ENCODE measurements at regions not wholly inside any gene's neighbourhood (a gene's known extent, or its start where the extent isn't known, plus 50 kb on each side); places are given as distances from the start of the nearest gene placed in this dataset.

GRCh38 chr3:13710251-13710650 lies 161.3 kb downstream of the FBLN2 start:
- H3K36me3 ChIP-seq (ENCODE audit: insufficient read depth, low read length): no peaks in the 10 kb centered on the region
- no peak for TF ChIP-seq RAD21 (conservative IDR thresholded peaks at IDR 0.05)
- no peak for TF ChIP-seq SMC3 (conservative IDR thresholded peaks at IDR 0.05; ENCODE audit: poor library complexity)
- no peak for TF ChIP-seq EP300 (conservative IDR thresholded peaks at IDR 0.05; ENCODE audit: poor library complexity, severe bottlenecking)
- TF ChIP-seq MXI1 (conservative IDR thresholded peaks at IDR 0.05; ENCODE audit: poor library complexity, severe bottlenecking): no peak
- no peak for TF ChIP-seq TAF1 (IDR thresholded peaks at IDR 0.05; ENCODE audit: low read depth)
- TF ChIP-seq EZH2 (IDR thresholded peaks at IDR 0.05; ENCODE audit: borderline replicate concordance, insufficient read depth, low read length, poor library complexity, severe bottlenecking): no peak
- no peak for TF ChIP-seq CTCF (IDR thresholded peaks at IDR 0.05; ENCODE audit: poor library complexity, severe bottlenecking)
- TF ChIP-seq, protein P1, sequence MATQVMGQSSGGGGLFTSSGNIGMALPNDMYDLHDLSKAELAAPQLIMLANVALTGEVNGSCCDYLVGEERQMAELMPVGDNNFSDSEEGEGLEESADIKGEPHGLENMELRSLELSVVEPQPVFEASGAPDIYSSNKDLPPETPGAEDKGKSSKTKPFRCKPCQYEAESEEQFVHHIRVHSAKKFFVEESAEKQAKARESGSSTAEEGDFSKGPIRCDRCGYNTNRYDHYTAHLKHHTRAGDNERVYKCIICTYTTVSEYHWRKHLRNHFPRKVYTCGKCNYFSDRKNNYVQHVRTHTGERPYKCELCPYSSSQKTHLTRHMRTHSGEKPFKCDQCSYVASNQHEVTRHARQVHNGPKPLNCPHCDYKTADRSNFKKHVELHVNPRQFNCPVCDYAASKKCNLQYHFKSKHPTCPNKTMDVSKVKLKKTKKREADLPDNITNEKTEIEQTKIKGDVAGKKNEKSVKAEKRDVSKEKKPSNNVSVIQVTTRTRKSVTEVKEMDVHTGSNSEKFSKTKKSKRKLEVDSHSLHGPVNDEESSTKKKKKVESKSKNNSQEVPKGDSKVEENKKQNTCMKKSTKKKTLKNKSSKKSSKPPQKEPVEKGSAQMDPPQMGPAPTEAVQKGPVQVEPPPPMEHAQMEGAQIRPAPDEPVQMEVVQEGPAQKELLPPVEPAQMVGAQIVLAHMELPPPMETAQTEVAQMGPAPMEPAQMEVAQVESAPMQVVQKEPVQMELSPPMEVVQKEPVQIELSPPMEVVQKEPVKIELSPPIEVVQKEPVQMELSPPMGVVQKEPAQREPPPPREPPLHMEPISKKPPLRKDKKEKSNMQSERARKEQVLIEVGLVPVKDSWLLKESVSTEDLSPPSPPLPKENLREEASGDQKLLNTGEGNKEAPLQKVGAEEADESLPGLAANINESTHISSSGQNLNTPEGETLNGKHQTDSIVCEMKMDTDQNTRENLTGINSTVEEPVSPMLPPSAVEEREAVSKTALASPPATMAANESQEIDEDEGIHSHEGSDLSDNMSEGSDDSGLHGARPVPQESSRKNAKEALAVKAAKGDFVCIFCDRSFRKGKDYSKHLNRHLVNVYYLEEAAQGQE (IDR thresholded peaks at IDR 0.05; ENCODE audit: borderline replicate concordance): no peak
- no peaks in the 10 kb centered on the region for H3K27me3 ChIP-seq (ENCODE audit: insufficient read depth, low read depth, low read length)
- no peak overlapping the region for H3K9ac ChIP-seq (ENCODE audit: low read length)
- H3K9me3 ChIP-seq (ENCODE audit: low read length): no peaks in the 10 kb centered on the region
- H2AFZ ChIP-seq (ENCODE audit: low read depth, low read length): no peak overlapping the region
- no peaks in the 10 kb centered on the region for H3F3A ChIP-seq (ENCODE audit: insufficient read depth, low read length, poor library complexity, severe bottlenecking)
- no peak overlapping the region for H3K4me2 ChIP-seq (ENCODE audit: low read length)
- no peaks in the 10 kb centered on the region for H3K9me2 ChIP-seq (ENCODE audit: insufficient read depth, low read length)
- H3K27ac ChIP-seq (ENCODE audit: low read length): no peak overlapping the region
- no peaks in the 10 kb centered on the region for H3K79me2 ChIP-seq (replicated peaks; ENCODE audit: insufficient read depth, low read length)
- no peaks in the 10 kb centered on the region for H4K20me1 ChIP-seq (ENCODE audit: insufficient read depth)
- no peak overlapping the region for H3K4me3 ChIP-seq (ENCODE audit: low read length)

DNA sequence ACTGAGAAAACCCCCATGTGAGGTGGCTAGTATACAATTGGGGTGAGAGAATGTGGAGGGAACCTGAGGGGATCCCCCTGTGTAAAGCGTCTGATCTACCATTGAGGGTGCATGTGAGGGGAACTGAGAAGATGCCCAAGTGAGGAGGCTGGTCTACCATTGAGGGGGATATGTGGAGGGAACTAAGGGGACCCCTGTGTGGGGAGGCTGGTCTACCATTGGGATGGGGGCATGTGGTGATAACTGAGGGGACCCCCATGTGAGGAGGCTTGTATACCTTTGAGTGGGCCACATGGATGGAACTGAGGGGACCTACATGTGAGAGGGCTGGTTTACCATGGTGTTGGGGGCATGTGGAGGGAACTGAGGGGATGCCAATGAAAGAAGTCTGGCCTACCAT lies 160.8 kb downstream of the FBLN2 start:
- no peaks in the 10 kb centered on the region for H3K9me2 ChIP-seq (ENCODE audit: insufficient read depth, low read length)
- H3K27me3 ChIP-seq (ENCODE audit: insufficient read depth, low read depth, low read length): no peaks in the 10 kb centered on the region
- no peak overlapping the region for H2AFZ ChIP-seq (ENCODE audit: low read depth, low read length)

More for the DNA sequence above, 160.8 kb downstream of the FBLN2 start:
- no peak for TF ChIP-seq CTCF (IDR thresholded peaks at IDR 0.05; ENCODE audit: poor library complexity, severe bottlenecking)
- no peak overlapping the region for H3K4me2 ChIP-seq (ENCODE audit: low read length)
- no peaks in the 10 kb centered on the region for H3K79me2 ChIP-seq (replicated peaks; ENCODE audit: insufficient read depth, low read length)
- no peaks in the 10 kb centered on the region for H4K20me1 ChIP-seq (ENCODE audit: insufficient read depth)
- H3F3A ChIP-seq (ENCODE audit: insufficient read depth, low read length, poor library complexity, severe bottlenecking): no peaks in the 10 kb centered on the region
- no peak overlapping the region for H3K9ac ChIP-seq (ENCODE audit: low read length)
- no peaks in the 10 kb centered on the region for H3K9me3 ChIP-seq (ENCODE audit: low read length)
- H3K36me3 ChIP-seq (ENCODE audit: insufficient read depth, low read length): no peaks in the 10 kb centered on the region
- no peak overlapping the region for H3K4me3 ChIP-seq (ENCODE audit: low read length)
- no peak overlapping the region for H3K27ac ChIP-seq (ENCODE audit: low read length)

Data from neural cell (in vitro differentiated cells).